Fibroblast of skin of right biceps (primary cell): ENCODE measurements at regions not wholly inside any gene's neighbourhood (a gene's known extent, or its start where the extent isn't known, plus 50 kb on each side); places are given as distances from the start of the nearest gene placed in this dataset.

Source experiments
- DNase-seq: peaks from one replicate; pipeline ENCODE4 v3.0.0-alpha.2; 2013

DNA sequence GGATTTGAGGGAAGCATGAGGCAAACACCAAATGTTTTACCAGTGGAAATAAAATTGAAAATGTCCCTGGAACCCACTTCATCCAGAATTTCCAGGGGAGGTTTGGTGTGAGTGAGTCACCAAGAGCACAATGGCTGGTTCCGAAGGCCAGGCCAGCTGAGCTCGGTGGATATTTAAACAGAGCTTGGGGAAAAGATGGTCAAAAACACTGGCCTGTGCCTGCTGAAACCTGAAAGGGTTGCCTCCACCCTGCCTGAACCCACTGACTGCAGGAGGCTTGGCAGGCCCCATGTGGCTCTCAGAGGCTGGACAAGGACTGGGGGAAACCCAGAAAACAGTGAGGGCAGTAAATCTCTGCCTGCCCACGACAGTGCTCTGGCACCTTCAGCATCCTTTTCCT is 93.9 kb downstream of the TTC32 start:
- DNase-seq = no peak

DNA sequence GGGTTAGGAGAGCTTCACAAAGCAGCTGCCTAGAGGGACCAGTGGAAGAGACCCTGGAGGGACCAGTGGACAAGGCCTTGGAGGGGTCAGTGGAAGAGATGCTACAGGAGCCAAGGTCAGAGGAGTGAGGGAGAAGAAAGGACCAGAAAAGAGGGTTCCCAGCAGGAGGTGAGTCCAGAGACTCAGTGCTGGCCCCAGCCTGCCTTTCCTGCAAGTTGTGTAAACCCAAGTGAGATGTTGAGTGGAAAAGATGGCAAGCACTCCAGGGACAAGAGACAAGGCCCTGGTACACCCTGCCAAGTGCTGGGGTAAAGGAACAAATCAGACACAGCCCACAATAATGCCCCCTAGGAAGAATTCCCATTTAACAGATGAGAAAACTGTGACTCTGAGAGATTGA is 94.4 kb downstream of the TTC32 start:
- no peak for DNase-seq

DNA sequence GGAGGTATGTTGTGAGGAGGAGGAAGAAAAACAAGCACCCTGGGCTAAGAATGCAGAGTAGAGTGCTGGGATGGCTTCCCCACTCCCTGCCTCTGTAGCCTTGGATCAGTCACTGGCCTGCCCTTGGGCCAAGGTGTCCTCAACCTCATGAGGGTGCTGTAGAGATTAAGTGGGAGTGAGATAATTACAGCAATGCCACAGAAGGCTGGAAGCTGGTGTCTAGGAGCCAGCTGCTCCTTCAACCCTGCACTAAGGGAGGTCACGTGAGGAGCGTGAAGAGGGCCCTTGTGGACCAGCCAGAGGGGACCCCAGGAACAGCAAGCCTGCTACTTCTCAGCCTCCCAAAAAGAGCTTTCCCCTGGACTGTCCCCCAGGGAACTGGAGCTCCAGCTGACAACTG is 95.2 kb downstream of the TTC32 start:
- DNase-seq = no peak

DNA sequence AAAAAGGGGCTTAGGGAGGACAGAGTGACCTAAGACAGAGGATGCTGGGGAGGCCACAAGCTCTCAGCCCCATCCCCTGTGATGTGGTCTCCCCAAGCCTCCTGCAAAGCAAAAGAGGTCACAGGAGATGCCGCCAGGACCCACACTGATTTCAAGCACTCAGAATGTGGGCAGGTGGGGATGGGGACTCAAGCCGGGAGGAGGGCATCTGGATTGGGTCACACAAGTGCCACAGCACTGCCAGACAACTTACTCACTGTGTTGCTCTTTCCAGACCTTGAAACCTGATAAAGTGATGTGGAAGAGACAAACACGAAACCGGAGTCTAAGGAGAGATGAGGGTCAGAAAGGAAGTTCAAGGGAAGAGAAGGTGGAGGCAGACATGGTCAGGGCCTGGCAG is 95.7 kb downstream of the TTC32 start:
- DNase-seq = no peak

DNA sequence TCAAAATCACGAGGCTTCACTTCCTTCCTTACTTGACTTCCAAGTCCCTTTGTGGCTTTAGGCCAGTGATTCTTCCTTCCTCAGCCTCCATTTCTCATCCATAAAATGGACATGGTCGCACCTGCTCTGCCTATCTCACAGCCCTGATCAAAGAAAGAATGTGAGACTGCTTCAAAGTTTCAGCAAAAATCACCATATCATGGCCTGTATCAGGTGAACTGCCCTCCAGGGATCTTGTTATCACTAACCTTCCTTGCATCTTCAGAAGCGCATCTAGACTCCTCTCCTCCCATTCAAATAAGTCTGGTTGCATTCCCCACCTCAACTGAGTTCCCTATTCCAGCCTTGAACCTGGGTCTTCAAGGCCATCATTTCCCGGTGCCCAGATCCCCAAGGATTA is 96.5 kb downstream of the TTC32 start:
- no peak for DNase-seq

DNA sequence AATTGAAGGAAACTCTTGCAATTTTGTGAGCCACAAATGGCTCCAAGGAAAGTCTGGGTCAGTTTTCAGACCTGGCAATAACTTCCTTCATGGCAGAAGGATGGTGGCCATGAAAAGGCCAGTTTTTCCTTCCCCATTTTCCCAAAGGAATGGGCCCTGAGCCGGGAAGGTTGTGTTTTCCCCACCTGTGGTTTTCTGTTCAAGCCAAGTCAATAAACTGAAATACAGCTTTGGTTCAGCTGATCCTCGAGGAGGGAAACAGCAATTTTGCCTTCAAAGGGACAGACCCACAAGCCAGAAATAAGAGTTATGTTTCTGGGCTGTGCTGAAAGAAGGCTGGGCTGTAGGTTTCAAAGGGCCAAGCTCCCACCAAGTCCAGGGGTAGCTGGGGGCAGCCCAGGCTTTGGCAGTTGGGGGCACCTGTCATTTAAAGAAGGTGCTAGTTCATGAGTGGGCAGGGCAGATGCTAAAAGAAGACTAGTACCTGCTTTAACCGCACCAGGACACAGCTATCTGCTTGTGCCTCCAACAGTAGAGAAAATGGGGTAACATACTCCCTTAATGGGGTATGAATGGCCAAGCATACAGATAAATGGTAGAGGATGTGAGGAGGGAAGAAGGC is 97.0 kb downstream of the TTC32 start:
- no peak for DNase-seq

DNA sequence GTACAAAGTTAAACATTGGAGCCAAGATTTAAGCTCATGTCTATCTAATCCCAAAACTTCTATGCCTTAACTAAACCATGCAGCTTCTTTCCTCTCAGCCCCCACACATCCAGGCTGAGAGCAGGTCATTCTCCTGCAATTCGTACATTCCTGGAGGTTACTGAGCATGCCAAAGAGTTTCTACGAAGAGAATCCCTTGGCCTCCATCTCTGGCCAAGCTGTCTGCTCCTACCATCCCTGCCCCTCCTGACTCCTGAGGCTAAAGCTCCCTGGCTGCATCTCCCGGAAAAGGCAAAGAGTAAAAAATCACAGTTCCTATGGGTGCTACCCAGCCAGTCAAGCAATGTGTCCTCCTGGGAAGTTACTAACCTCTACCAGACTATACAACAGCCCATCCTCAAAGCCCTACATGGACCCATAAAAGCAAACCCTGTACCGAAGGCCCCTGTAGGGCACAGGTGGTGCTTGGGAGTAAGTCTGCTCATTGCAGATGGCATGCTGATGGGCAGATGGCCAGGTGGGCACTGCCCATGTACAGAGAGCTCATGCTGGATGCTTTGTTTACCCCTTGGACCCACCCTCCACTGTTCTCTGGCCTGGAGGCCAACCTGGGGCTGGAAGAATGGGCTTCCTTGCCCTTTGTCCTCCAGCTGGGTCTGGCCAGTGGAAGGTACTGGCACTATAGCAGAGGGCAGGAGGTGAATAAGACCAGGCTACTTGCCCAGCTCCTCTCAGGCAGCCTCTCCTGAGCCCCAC is 99.5 kb downstream of the TTC32 start:
- peak; percentile 46 for DNase-seq

GRCh38 chr2:19801367-19802080 is 100.3 kb downstream of the TTC32 start:
- DNase-seq = peak; percentile 93

DNA sequence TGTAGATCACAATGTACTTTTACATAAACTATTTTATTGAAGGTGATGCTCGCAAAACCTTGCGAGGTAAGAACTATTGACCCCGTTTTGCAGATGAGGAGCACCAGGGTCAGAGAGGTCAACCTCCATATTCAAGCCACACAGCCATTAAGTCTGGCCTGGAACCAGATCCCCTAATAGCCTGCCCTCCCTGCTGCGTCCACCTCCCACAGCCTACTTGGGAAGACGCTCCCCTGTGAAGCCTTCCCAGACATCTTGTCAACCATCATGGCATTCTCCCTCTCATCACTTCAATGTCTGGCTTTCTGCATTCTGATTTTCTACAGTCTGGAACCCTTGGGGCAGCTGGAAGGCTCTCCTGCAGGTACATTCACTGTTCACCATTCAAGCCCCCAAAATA is 101.0 kb downstream of the TTC32 start:
- no peak for DNase-seq

GRCh38 chr2:19799881-19800780 is 101.7 kb downstream of the TTC32 start:
- DNase-seq = peak; percentile 4

DNA sequence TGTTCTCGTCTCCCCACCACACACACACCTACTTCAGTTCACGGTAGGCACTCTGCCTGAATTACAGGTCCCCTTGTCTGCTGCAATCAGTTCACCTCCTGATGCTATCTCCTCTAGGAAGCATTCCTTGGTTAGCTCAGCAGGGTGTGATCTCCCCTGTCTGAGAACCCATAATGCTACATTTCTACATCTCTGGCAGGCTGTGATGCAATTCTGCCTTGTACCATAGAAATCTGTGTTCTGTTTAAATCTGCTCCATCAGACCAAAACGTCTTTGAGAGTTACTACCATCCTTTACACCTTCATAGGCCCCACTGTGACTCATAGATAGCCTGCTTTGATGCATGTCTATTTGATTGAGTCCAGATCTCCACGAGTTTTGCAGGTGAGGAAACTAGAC is 103.9 kb downstream of the TTC32 start:
- DNase-seq = peak; percentile 20

DNA sequence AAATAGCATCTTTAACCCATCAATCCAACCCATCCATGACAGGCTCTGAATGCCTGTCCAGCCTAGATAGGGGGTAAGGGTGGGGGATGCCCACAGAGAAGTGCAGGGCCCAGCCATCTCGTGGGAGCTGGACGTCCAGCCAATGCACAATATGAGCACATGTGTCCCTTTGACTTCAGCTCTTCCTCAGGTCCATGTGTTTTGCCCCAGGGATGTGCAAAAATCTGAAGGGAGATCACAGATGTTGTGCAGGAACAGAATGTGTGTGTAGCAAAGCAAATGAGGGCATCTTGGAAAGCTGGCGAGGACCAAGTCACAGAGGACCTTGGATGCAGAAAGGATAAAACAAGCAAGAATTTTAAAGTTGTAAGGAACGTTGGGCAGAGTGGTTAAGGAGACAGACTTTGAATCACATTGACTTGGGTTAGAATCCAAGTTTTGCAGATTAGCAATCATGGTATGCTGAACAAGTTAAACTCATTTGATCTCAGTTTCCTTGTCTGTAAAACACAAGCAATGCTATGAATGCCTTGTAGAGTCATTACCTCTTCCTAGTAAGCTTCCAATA is 104.5 kb downstream of the TTC32 start:
- DNase-seq = no peak

GRCh38 chr2:19796035-19796695 is 105.6 kb downstream of the TTC32 start:
- DNase-seq = peak; percentile 97

GRCh38 chr2:19793132-19793750 is 108.5 kb downstream of the TTC32 start:
- DNase-seq = no peak

DNA sequence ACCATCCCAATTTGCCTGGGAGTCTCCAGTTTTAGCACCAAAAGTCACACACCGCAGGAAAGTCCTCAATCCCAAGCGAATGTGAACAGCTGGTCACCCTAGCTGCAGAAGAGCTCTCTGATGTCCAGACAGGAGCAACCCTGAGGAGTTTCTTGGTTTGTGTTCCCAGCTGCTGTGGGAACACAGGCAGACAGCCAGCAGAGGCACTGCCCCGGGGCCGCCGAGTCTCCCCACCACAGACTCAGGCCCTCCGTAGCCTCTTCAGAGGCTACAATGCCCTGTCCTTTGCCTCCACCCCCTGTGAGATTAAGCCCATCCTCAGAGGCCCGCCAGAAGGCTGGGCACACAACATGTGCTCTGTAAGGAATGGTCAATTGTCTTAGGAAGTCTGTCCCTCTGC is 111.5 kb downstream of the TTC32 start:
- DNase-seq = no peak

- DNase-seq = no peak
These were observed 114.6 kb downstream of the TTC32 start for GRCh38 chr2:19787134-19787533.

GRCh38 chr2:19786408-19787058 is 115.2 kb downstream of the TTC32 start:
- peak; percentile 71 for DNase-seq

DNA sequence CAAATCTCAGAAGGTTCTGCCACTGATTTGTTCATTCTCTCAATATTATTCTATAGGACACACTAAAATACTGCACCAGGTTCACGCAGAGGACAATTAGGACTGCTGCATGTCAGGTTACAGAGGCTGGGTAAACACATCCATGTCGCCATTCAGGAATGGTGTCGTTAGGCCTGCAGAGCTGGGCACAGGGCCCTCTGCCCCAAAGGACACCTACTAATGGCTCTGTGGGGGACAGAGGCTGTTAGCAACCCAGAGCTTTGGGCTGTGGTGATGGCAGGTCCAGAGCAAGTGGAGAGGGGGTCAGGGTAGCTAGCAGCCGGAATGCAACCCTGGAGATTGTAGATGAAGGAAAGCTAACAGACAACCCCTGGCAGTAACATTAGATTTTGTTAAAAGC is 115.9 kb downstream of the TTC32 start:
- DNase-seq = no peak

- DNase-seq = peak; percentile 62
These were observed 116.3 kb downstream of the TTC32 start for GRCh38 chr2:19785447-19785846.

- DNase-seq = no peak
These were observed 117.3 kb downstream of the TTC32 start for GRCh38 chr2:19784456-19784855.

DNA sequence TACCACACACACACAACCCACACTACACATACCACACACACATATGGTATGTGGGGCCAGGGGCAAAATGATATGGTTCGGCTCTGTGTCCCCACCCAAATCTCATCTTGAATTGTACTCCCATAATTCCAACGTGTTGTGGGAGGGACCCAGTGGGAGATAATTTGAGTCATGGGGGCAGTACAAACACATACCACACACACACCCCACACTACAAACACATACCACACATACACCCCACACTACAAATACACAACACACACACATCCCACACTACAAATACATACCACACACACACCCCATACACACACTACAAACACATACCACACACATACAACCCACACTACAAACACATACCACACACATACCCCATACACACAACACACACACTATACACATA is 117.8 kb downstream of the TTC32 start:
- DNase-seq = no peak
